ENCODE measurements at regions not wholly inside any gene's neighbourhood (a gene's known extent, or its start where the extent isn't known, plus 50 kb on each side); places are given as distances from the start of the nearest gene placed in this dataset.

DNA sequence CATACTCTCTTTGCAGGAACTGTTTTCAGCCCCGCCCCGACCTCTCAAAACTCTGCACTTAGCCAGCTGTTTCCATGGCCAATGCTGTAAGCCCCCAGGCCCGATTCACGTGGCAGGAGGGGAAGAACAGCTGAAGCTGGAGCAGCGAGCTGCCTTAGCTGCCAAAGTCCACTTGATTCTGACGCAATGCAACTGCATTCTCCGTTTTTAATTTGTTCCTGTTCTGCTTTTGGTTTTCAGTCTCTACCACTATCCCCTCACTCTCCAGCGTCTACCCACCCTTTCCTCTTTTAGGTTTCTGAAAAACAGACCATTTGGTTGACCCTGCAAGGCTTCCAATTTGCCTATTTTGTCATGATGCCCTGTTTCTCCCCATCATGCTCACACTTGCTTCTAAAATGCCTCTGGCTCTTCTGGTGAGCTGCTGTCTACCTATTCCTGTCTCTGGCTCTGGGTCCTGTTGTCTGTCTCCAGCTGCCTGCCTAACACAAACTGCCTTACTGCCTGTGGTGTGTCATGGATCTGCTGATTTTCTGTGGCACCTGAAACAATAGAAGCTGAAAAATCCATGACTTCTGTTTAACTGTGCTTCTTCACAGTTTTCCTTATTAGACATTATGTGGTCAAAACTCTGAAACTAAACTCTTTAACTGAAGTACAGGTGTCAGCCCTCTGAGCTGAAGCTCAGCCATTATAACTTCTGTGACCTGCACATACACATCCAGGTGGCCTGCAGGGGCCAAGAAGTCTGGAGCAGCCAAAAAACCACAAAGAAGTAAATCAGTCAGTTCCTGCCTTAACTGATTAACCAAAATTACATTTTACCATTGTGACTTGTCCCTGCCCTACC is 160.5 kb upstream of the AGTR2 start:
- 4% methylated on average over 7 of the region's 8 CpGs for WGBS (ENCODE audit: low lambda C conversion rate)
- POLR2A ChIA-PET: no interaction called here
- H3K27me3 ChIP-seq (ENCODE audit: control insufficient read depth in 1 of 2, insufficient read depth in 2 of 2, low read length in 2 of 2): no peaks in the 10 kb centered on the region
- H3K4me1 ChIP-seq (ENCODE audit: insufficient read depth, low read length): peaks cover 15% of the 10 kb centered on the region
- H4K20me1 ChIP-seq (ENCODE audit: insufficient read depth, low read length): no peaks in the 10 kb centered on the region
- H3K4me2 ChIP-seq (ENCODE audit: low read depth, low read length): peak overlapping the region; percentile 62
- intact Hi-C loops (cut with micrococcal nuclease; ENCODE audit: unreplicated experiment): no loop called here
- in situ Hi-C loops (cut with HindIII; ENCODE audit: extremely low pct_ligation_motif_present, low pct_unique_long_range_greater_than_20kb): no loop called here
- DNase-seq (ENCODE audit: low spot score) (peak; percentile 1), ATAC-seq (peak; percentile 56; the same call in 2 of the 3 replicates), FAIRE-seq (peak; percentile 15)
- H3K9ac ChIP-seq (ENCODE audit: insufficient read depth, low read depth, low read length): no peak overlapping the region
- no TSS peak for BruUV-seq (replicated peaks)
- H3K4me3 ChIP-seq (replicated peaks in 1 of 3; ENCODE audit: insufficient read depth in 1 of 3, low read depth in 2 of 3, low read length in 3 of 3): no peak overlapping the region
- H3K27ac ChIP-seq (ENCODE audit: extremely low read length, insufficient read depth, low read length): no peak overlapping the region
- no peaks in the 10 kb centered on the region for H3K79me2 ChIP-seq (ENCODE audit: insufficient read depth, low read length)
- no peaks in the 10 kb centered on the region for H3K36me3 ChIP-seq (replicated peaks in 1 of 2; ENCODE audit: control insufficient read depth in 1 of 2, insufficient read depth in 2 of 2, low read length in 2 of 2)
- TF ChIP-seq HNF4A (CRISPR knock-in tag; IDR thresholded peaks at IDR 0.05) (peak; percentile 77), ZNF567 (CRISPR knock-in tag; IDR thresholded peaks at IDR 0.05; ENCODE audit: borderline replicate concordance) (no peak), SALL1 (CRISPR knock-in tag; IDR thresholded peaks at IDR 0.05) (peak; percentile 17; the same call in 1 of the 2 replicates), NR2F2 (IDR thresholded peaks at IDR 0.05; ENCODE audit: borderline replicate concordance, low read depth) (no peak), SAP130 (CRISPR knock-in tag; IDR thresholded peaks at IDR 0.05; ENCODE audit: low read depth) (0 out of 2 replicates have a peak, but pooled peaks have one; percentile 24), ZNF468 (CRISPR knock-in tag; IDR thresholded peaks at IDR 0.05) (no peak), ARNTL (CRISPR knock-in tag; IDR thresholded peaks at IDR 0.05) (peak; percentile 84), SNRNP70 (IDR thresholded peaks at IDR 0.05; ENCODE audit: low read depth, low read length) (no peak), CEBPB (IDR thresholded peaks at IDR 0.05; ENCODE audit: borderline replicate concordance, low read depth, low read length) (peak; percentile 41; the same call in 1 of the 2 replicates), ZNF331 (CRISPR knock-in tag; IDR thresholded peaks at IDR 0.05) (peak; percentile 82; the same call in 1 of the 2 replicates), CEBPG (CRISPR knock-in tag; IDR thresholded peaks at IDR 0.05) (peak; percentile 71), MTA3 (CRISPR knock-in tag; IDR thresholded peaks at IDR 0.05) (no peak), MXI1 (IDR thresholded peaks at IDR 0.05; ENCODE audit: borderline replicate concordance, low read depth, low read length) (no peak), HNF4G (IDR thresholded peaks at IDR 0.05; ENCODE audit: borderline replicate concordance, low read depth, low read length) (peak; percentile 48), HNF4G (CRISPR knock-in tag; IDR thresholded peaks at IDR 0.05; ENCODE audit: borderline replicate concordance, low read depth) (no peak)
- TF ChIP-seq, protein P1, sequence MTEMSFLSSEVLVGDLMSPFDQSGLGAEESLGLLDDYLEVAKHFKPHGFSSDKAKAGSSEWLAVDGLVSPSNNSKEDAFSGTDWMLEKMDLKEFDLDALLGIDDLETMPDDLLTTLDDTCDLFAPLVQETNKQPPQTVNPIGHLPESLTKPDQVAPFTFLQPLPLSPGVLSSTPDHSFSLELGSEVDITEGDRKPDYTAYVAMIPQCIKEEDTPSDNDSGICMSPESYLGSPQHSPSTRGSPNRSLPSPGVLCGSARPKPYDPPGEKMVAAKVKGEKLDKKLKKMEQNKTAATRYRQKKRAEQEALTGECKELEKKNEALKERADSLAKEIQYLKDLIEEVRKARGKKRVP (CRISPR knock-in tag; IDR thresholded peaks at IDR 0.05): peak in 1 of 2 experiments; percentile 67; a peak in 2 of 4 replicates
- TF ChIP-seq, protein P2, sequence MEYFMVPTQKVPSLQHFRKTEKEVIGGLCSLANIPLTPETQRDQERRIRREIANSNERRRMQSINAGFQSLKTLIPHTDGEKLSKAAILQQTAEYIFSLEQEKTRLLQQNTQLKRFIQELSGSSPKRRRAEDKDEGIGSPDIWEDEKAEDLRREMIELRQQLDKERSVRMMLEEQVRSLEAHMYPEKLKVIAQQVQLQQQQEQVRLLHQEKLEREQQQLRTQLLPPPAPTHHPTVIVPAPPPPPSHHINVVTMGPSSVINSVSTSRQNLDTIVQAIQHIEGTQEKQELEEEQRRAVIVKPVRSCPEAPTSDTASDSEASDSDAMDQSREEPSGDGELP (IDR thresholded peaks at IDR 0.05; ENCODE audit: borderline replicate concordance, low read depth): peak; percentile 77; the same call in 1 of the 2 replicates
- TF ChIP-seq, protein P3, sequence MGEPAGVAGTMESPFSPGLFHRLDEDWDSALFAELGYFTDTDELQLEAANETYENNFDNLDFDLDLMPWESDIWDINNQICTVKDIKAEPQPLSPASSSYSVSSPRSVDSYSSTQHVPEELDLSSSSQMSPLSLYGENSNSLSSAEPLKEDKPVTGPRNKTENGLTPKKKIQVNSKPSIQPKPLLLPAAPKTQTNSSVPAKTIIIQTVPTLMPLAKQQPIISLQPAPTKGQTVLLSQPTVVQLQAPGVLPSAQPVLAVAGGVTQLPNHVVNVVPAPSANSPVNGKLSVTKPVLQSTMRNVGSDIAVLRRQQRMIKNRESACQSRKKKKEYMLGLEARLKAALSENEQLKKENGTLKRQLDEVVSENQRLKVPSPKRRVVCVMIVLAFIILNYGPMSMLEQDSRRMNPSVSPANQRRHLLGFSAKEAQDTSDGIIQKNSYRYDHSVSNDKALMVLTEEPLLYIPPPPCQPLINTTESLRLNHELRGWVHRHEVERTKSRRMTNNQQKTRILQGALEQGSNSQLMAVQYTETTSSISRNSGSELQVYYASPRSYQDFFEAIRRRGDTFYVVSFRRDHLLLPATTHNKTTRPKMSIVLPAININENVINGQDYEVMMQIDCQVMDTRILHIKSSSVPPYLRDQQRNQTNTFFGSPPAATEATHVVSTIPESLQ (CRISPR knock-in tag; conservative IDR thresholded peaks at IDR 0.05): no peak
- CTCF ChIA-PET (ENCODE audit: low intra/inter-chr PET ratio, low total read pairs): no interaction called here
- H3K9me3 ChIP-seq (ENCODE audit: low read length): no peaks in the 10 kb centered on the region
- peak overlapping the region; percentile 72 for H2AFZ ChIP-seq (ENCODE audit: low read length)
